ENCODE measurements at regions not wholly inside any gene's neighbourhood (a gene's known extent, or its start where the extent isn't known, plus 50 kb on each side); places are given as distances from the start of the nearest gene placed in this dataset.

DNA sequence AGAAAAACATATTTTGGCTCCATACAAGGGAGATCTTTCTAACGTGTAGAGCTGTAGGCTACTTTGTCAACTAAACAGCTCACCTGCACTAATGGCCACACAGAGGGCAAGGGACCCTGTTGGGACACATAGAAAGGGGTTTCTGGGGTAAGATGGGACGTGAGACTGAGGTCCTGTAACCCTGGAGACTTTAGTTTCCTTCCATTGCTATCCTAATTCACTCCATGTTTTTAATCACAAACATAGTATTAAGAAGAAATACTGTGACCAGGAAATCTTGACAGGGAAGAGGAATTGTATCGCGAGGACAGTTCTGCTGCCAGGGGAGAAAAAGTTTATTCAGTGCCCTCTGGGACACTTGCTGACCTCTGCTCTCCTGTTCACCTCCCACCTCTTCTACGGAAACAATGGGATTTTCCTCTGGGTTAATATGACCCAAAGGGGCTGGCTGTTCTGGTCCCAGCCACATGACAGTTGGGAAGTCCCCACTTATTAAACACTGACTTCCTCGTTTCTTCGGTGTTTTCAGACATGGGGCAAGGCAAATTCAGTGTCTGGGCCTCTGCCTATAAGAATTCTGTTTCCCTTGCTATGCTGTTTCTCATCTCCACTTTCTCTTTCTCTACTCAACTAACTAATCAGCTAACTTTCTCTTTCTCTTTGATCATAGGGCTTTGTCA, 106.9 kb upstream of the SEMA6A start:
- ChIA-PET CTCF (ENCODE audit: unreplicated experiment) (no interaction called here), POLR2A (no interaction called here)
- no peaks in the 10 kb centered on the region for H3K9me3 ChIP-seq (ENCODE audit: low read length)
- no peak overlapping the region for H3K4me3 ChIP-seq (ENCODE audit: low read depth, low read length, poor library complexity, severe bottlenecking)
- no peak overlapping the region for H3K4me2 ChIP-seq (ENCODE audit: low read length)
- TF ChIP-seq CTCF (conservative IDR thresholded peaks at IDR 0.05; ENCODE audit: low read length) = no peak
- TF ChIP-seq EZH2phosphoT487 (IDR thresholded peaks at IDR 0.05; ENCODE audit: borderline replicate concordance, low read depth, low read length) = no peak
- no peak overlapping the region for H3K27ac ChIP-seq (ENCODE audit: low read depth, low read length, poor library complexity, severe bottlenecking)
- intact Hi-C loops (cut with micrococcal nuclease; ENCODE audit: unreplicated experiment) = no loop called here
- no peaks in the 10 kb centered on the region for H3K4me1 ChIP-seq (ENCODE audit: insufficient read depth, low read length, poor library complexity, severe bottlenecking)
- H4K20me1 ChIP-seq (ENCODE audit: insufficient read depth, low read length) = no peaks in the 10 kb centered on the region
- H3K79me2 ChIP-seq (ENCODE audit: insufficient read depth, low read depth, low read length) = no peaks in the 10 kb centered on the region
- H3K36me3 ChIP-seq (ENCODE audit: insufficient read depth, low read length) = no peaks in the 10 kb centered on the region
- no peak for DNase-seq (ENCODE audit: low spot score)
- BruUV-seq (replicated peaks) = no TSS peak
- H3K9me2 ChIP-seq (ENCODE audit: insufficient read depth, low read length) = no peaks in the 10 kb centered on the region
- no peak overlapping the region for H2AFZ ChIP-seq (ENCODE audit: low read length)

GRCh38 chr5:116675626-116675910, 100.9 kb upstream of the SEMA6A start:
- Histone ChIP-seq H3K79me2 (ENCODE audit: insufficient read depth, low read depth, low read length) (no peaks in the 10 kb centered on the region), H2AFZ (ENCODE audit: low read length) (no peak overlapping the region), H4K20me1 (ENCODE audit: insufficient read depth, low read length) (no peaks in the 10 kb centered on the region), H3K36me3 (ENCODE audit: insufficient read depth, low read length) (no peaks in the 10 kb centered on the region), H3K9me2 (ENCODE audit: insufficient read depth, low read length) (no peaks in the 10 kb centered on the region), H3K4me2 (ENCODE audit: low read length) (no peak overlapping the region), H3K4me3 (ENCODE audit: low read depth, low read length, poor library complexity, severe bottlenecking) (no peak overlapping the region), H3K27ac (ENCODE audit: low read depth, low read length, poor library complexity, severe bottlenecking) (no peak overlapping the region), H3K9me3 (ENCODE audit: low read length) (no peaks in the 10 kb centered on the region), H3K4me1 (ENCODE audit: insufficient read depth, low read length, poor library complexity, severe bottlenecking) (no peaks in the 10 kb centered on the region)
- intact Hi-C loops (cut with micrococcal nuclease; ENCODE audit: unreplicated experiment) = no loop called here
- CTCF ChIA-PET (ENCODE audit: unreplicated experiment) = no interaction called here
- POLR2A ChIA-PET = interaction anchor here (0.6 kb wide), 1 partner anchor 41 kb away, joined by 3 read pairs; no protein-coding TSS in a partner anchor
- DNase-seq (ENCODE audit: low spot score) = no peak
- no TSS peak for BruUV-seq (replicated peaks)
- no peak for TF ChIP-seq CTCF (conservative IDR thresholded peaks at IDR 0.05; ENCODE audit: low read length)
- no peak for TF ChIP-seq EZH2phosphoT487 (IDR thresholded peaks at IDR 0.05; ENCODE audit: borderline replicate concordance, low read depth, low read length)

- CTCF ChIA-PET (ENCODE audit: unreplicated experiment) = no interaction called here
These were observed 100.4 kb upstream of the SEMA6A start for GRCh38 chr5:116674881-116675625.

More at GRCh38 chr5:116674881-116675625, 100.4 kb upstream of the SEMA6A start:
- no TSS peak for BruUV-seq (replicated peaks)
- Histone ChIP-seq H3K4me3 (ENCODE audit: low read depth, low read length, poor library complexity, severe bottlenecking) (no peak overlapping the region), H3K27ac (ENCODE audit: low read depth, low read length, poor library complexity, severe bottlenecking) (no peak overlapping the region), H2AFZ (ENCODE audit: low read length) (no peak overlapping the region), H3K4me2 (ENCODE audit: low read length) (no peak overlapping the region), H4K20me1 (ENCODE audit: insufficient read depth, low read length) (no peaks in the 10 kb centered on the region), H3K4me1 (ENCODE audit: insufficient read depth, low read length, poor library complexity, severe bottlenecking) (no peaks in the 10 kb centered on the region), H3K36me3 (ENCODE audit: insufficient read depth, low read length) (no peaks in the 10 kb centered on the region), H3K79me2 (ENCODE audit: insufficient read depth, low read depth, low read length) (no peaks in the 10 kb centered on the region), H3K9me3 (ENCODE audit: low read length) (no peaks in the 10 kb centered on the region), H3K9me2 (ENCODE audit: insufficient read depth, low read length) (0 out of 2 replicates have a peak, but pooled peaks cover under 1% of the 10 kb centered on the region)
- TF ChIP-seq EZH2phosphoT487 (IDR thresholded peaks at IDR 0.05; ENCODE audit: borderline replicate concordance, low read depth, low read length) = no peak
- no peak for TF ChIP-seq CTCF (conservative IDR thresholded peaks at IDR 0.05; ENCODE audit: low read length)
- intact Hi-C loops (cut with micrococcal nuclease; ENCODE audit: unreplicated experiment) = no loop called here
- DNase-seq (ENCODE audit: low spot score) = no peak
- POLR2A ChIA-PET = interaction anchor here (1.0 kb wide), 1 partner anchor 9 kb away, joined by 3 read pairs; no protein-coding TSS in a partner anchor
